IPS-NIHi11 (cell line): ENCODE measurements at regions not wholly inside any gene's neighbourhood (a gene's known extent, or its start where the extent isn't known, plus 50 kb on each side); places are given as distances from the start of the nearest gene placed in this dataset.

Experiments used
- DNase-seq: peaks from one replicate; pipeline ENCODE4 v3.0.0; 2012; ENCODE audit warnings: mixed read lengths, low spot score

- no peak for DNase-seq
Measured at GRCh38 chr15:35727627-35728026, 181.7 kb upstream of the DPH6 start.

GRCh38 chr15:35728219-35728940 is 182.4 kb upstream of the DPH6 start:
- no peak for DNase-seq

GRCh38 chr15:35736150-35736549 is 190.2 kb upstream of the DPH6 start:
- no peak for DNase-seq

- DNase-seq, result no peak
Measured at GRCh38 chr15:35737441-35737840, 191.5 kb upstream of the DPH6 start.

GRCh38 chr15:35738370-35738769 is 192.4 kb upstream of the DPH6 start:
- no peak for DNase-seq

GRCh38 chr15:35740761-35741160 is 194.8 kb upstream of the DPH6 start:
- no peak for DNase-seq

GRCh38 chr15:35741395-35741794 is 195.4 kb upstream of the DPH6 start:
- DNase-seq, result no peak

- DNase-seq, result no peak
Measured at GRCh38 chr15:35741881-35742280, 195.9 kb upstream of the DPH6 start.

- no peak for DNase-seq
Measured at GRCh38 chr15:35743321-35743720, 197.4 kb upstream of the DPH6 start.

- no peak for DNase-seq
Measured at GRCh38 chr15:35746121-35746520, 200.2 kb upstream of the DPH6 start.

GRCh38 chr15:35748105-35748504 is 202.1 kb upstream of the DPH6 start:
- DNase-seq, result no peak

GRCh38 chr15:35750051-35750450 is 204.1 kb upstream of the DPH6 start:
- no peak for DNase-seq

- peak; percentile 71 for DNase-seq
Measured at GRCh38 chr15:35751413-35752133, 205.6 kb upstream of the DPH6 start.

- DNase-seq, result no peak
Measured at GRCh38 chr15:35752134-35752466, 206.1 kb upstream of the DPH6 start.

GRCh38 chr15:35753486-35753885 is 207.5 kb upstream of the DPH6 start:
- no peak for DNase-seq

- DNase-seq, result no peak
Measured at GRCh38 chr15:35755237-35755802, 209.4 kb upstream of the DPH6 start.

GRCh38 chr15:35756623-35757022 is 210.7 kb upstream of the DPH6 start:
- DNase-seq, result no peak

- DNase-seq, result no peak
Measured at GRCh38 chr15:35757361-35757760, 211.4 kb upstream of the DPH6 start.

GRCh38 chr15:35757765-35758164 is 211.8 kb upstream of the DPH6 start:
- DNase-seq, result no peak

- DNase-seq, result no peak
Measured at GRCh38 chr15:35764661-35765519, 218.9 kb upstream of the DPH6 start.

GRCh38 chr15:35768949-35769348 is 223.0 kb upstream of the DPH6 start:
- DNase-seq, result no peak

- no peak for DNase-seq
Measured at GRCh38 chr15:35769656-35770055, 223.7 kb upstream of the DPH6 start.
